K562 (cell line): ENCODE measurements at regions not wholly inside any gene's neighbourhood (a gene's known extent, or its start where the extent isn't known, plus 50 kb on each side); places are given as distances from the start of the nearest gene placed in this dataset.

Source experiments
- ATAC-seq: fragments of 200-7000 bp; cut with Tn5 transposase; 3 replicates; pipeline ENCODE4 v1.9.1; 2020; ENCODE audit warnings: moderate library complexity
- BruUV-seq: library from RNA; stranded (reverse); fragments of 400-500 nt; replicated peaks from 2 replicates; lab custom pipeline; 2021; lab: Mats Ljungman, UMichigan
- CTCF ChIA-PET: fragments of 300-600 bp; formaldehyde crosslinking; extraction: SDS; loops from one replicate; lab custom pipeline; 2021; ENCODE audit warnings: low intra/inter-chr PET ratio; lab: Yijun Ruan, JAX
- POLR2A ChIA-PET: fragments of 300-600, 350-650 bp; sonication (Branson Sonifier 250); formaldehyde crosslinking; extraction: SDS; loops from one replicate; lab custom pipeline; 2021; ENCODE audit warnings: antibody characterized with exemption, inconsistent platforms; lab: Yijun Ruan, JAX
- DNase-seq, 4 experiments: peaks; one replicate each; pipeline versions ENCODE4 v3.0.0 to v3.0.0-alpha.2; 2011 to 2018; ENCODE audit warnings: low spot score in 3 of 4, mixed read lengths in 3 of 4; ENCODE audit errors: extremely low read depth in 1 of 4
- FAIRE-seq: peaks from 2 replicates; lab custom pipeline; 2011; peaks lifted over from hg19 to GRCh38; lab: Jason Lieb, UNC
- H2AFZ ChIP-seq: 2 replicates; pipeline ENCODE4 v1.6.0; 2011; ENCODE audit warnings: low read depth, low read length, control low read depth, inconsistent platforms
- H3K27ac ChIP-seq: fragments of 200-600 bp; 3 replicates; pipeline ENCODE4 v1.8.0; 2011; ENCODE audit warnings: low read depth, mild to moderate bottlenecking, control low read depth, inconsistent platforms, low read length, moderate library complexity, mixed read lengths; ENCODE audit errors: extremely low read depth
- H3K27me3 ChIP-seq, 2 experiments: fragments of 300-600 bp in 1 of 2; 2 replicates in 1 of 2; 3 replicates in 1 of 2; pipeline versions ENCODE4 v1.6.0 to v1.8.0; 2011; ENCODE audit warnings: inconsistent platforms in 2 of 2, low read length in 2 of 2, mild to moderate bottlenecking in 1 of 2, mixed read lengths in 1 of 2, moderate library complexity in 1 of 2; ENCODE audit not compliant: control insufficient read depth in 2 of 2, insufficient read depth in 2 of 2
- H3K36me3 ChIP-seq: fragments of 300-600 bp; 3 replicates; pipeline ENCODE4 v1.8.0; 2011; ENCODE audit warnings: mild to moderate bottlenecking, low read length, inconsistent platforms; ENCODE audit not compliant: control insufficient read depth, insufficient read depth
- H3K4me1 ChIP-seq, 2 experiments: fragments of 200-600 bp in 1 of 2; replicated peaks in 1 of 2; 2 replicates in 1 of 2; 3 replicates in 1 of 2; pipeline versions ENCODE4 v1.5.1 to v1.8.0; 2011; ENCODE audit warnings: inconsistent platforms in 2 of 2, low read length in 2 of 2, mild to moderate bottlenecking in 1 of 2, mixed read lengths in 1 of 2, moderate library complexity in 1 of 2; ENCODE audit not compliant: control insufficient read depth in 2 of 2, insufficient read depth in 2 of 2
- H3K4me2 ChIP-seq: 2 replicates; pipeline ENCODE4 v1.6.1; 2011; ENCODE audit warnings: low read length, control low read depth, inconsistent platforms, mixed read lengths; ENCODE audit not compliant: insufficient read depth
- H3K4me3 ChIP-seq: fragments of 200-600 bp; sonication (generic), shearing (Covaris generic); 2 replicates; pipeline ENCODE4 v1.5.1; 2016; ENCODE audit warnings: control low read depth, inconsistent platforms
- H3K79me2 ChIP-seq: fragments of 200-600 bp; 3 replicates; pipeline ENCODE4 v1.8.0; 2011; ENCODE audit warnings: low read length, inconsistent platforms; ENCODE audit not compliant: control insufficient read depth, insufficient read depth
- H3K9ac ChIP-seq, 2 experiments: 2 replicates each; pipeline versions ENCODE4 v1.6.0 to v1.6.1; 2011; ENCODE audit warnings: low read depth in 2 of 2, low read length in 2 of 2, control low read depth in 1 of 2, inconsistent platforms in 1 of 2, mild to moderate bottlenecking in 1 of 2, mixed read lengths in 1 of 2; ENCODE audit not compliant: insufficient read depth in 1 of 2
- H3K9me1 ChIP-seq: one replicate; pipeline ENCODE4 v1.6.0; 2011; ENCODE audit warnings: inconsistent platforms, mild to moderate bottlenecking, low read length, moderate library complexity; ENCODE audit not compliant: control insufficient read depth, insufficient read depth
- H3K9me3 ChIP-seq: replicated peaks from 2 replicates; pipeline ENCODE4 v1.5.1; 2011; ENCODE audit warnings: low read depth, low read length, inconsistent platforms; ENCODE audit not compliant: control insufficient read depth, insufficient read depth
- H4K20me1 ChIP-seq: replicated peaks from 2 replicates; pipeline ENCODE4 v1.6.1; 2011; ENCODE audit warnings: low read length, inconsistent platforms, mixed read lengths; ENCODE audit not compliant: control insufficient read depth, insufficient read depth
- ATF1 ChIP-seq, 2 experiments: fragments of 450-650 bp in 1 of 2; IDR thresholded peaks; 2 replicates each; pipeline ENCODE4 v1.6.1; 2016; ENCODE audit warnings: missing compliant biosample characterization in 1 of 2, missing genetic modification characterization in 1 of 2
- ETV6 ChIP-seq, 3 experiments: fragments of 150-350 bp in 1 of 3; sonication (generic) in 1 of 3; formaldehyde crosslinking in 1 of 3; IDR thresholded peaks; 2 replicates each; pipeline versions ENCODE4 v1.6.1 to v1.8.0; 2014 to 2022; ENCODE audit warnings: borderline replicate concordance in 2 of 3, low read depth in 2 of 3, antibody characterized with exemption in 1 of 3, low read length in 1 of 3, mild to moderate bottlenecking in 1 of 3, missing genetic modification reagents in 1 of 3
- FOSL1 ChIP-seq: fragments of 200-800 bp; sonication (Bioruptor generic); conservative IDR thresholded peaks from 2 replicates; pipeline ENCODE4 v1.6.1; 2016; ENCODE audit warnings: missing genetic modification characterization, missing compliant biosample characterization
- HDGF ChIP-seq: fragments of 450-650 bp; IDR thresholded peaks from 2 replicates; pipeline ENCODE4 v1.6.1; 2016
- HOXB6 ChIP-seq: fragments of 250-450 bp; sonication (Bioruptor Pico); IDR thresholded peaks from 2 replicates; pipeline ENCODE4 v1.5.1; 2022; ENCODE audit warnings: mild to moderate bottlenecking, borderline replicate concordance
- NCOA4 ChIP-seq: fragments of 450-650 bp; IDR thresholded peaks from 2 replicates; pipeline ENCODE4 v1.6.1; 2018; ENCODE audit warnings: mild to moderate bottlenecking; ENCODE audit not compliant: partially characterized antibody
- NR1H2 ChIP-seq: sonication (generic); formaldehyde crosslinking; IDR thresholded peaks from 2 replicates; pipeline ENCODE4 v1.4.0; 2020; ENCODE audit warnings: mild to moderate bottlenecking, missing genetic modification reagents
- NR2C2 ChIP-seq, 2 experiments: fragments of 200-800 bp in 1 of 2; sonication (Bioruptor generic) in 1 of 2; sonication (generic) in 1 of 2; formaldehyde crosslinking in 1 of 2; IDR thresholded peaks; 2 replicates each; pipeline versions ENCODE4 v1.6.1 to v1.8.0; 2016 to 2022; ENCODE audit warnings: mild to moderate bottlenecking in 1 of 2, missing compliant biosample characterization in 1 of 2, missing genetic modification characterization in 1 of 2, missing genetic modification reagents in 1 of 2
- POLR2B ChIP-seq: fragments of 450-650 bp; IDR thresholded peaks from 2 replicates; pipeline ENCODE4 v1.6.1; 2018; ENCODE audit warnings: low read depth; ENCODE audit not compliant: partially characterized antibody
- RFX7 ChIP-seq: fragments of 250-450 bp; sonication (Bioruptor Pico); IDR thresholded peaks from 2 replicates; pipeline ENCODE4 v1.5.1; 2021; ENCODE audit warnings: mild to moderate bottlenecking
- SMARCA4 ChIP-seq: fragments of 450-650 bp; IDR thresholded peaks from 2 replicates; pipeline ENCODE4 v1.6.1; 2016
- ZNF253 ChIP-seq: fragments of 250-450 bp; sonication (Bioruptor Pico); conservative IDR thresholded peaks from 2 replicates; pipeline ENCODE4 v1.6.1; 2021; ENCODE audit warnings: mild to moderate bottlenecking
- WGBS: fragments of 100-300 bp; shearing (Covaris generic); methylation state at CpG from one replicate; pipeline ENCODE4 v1.1.6; 2016; ENCODE audit warnings: low coverage, mixed read lengths; ENCODE audit not compliant: insufficient coverage; ENCODE audit errors: missing lambda C conversion rate; 5-methylcytosine and 5-hydroxymethylcytosine counted together
- in situ Hi-C: fragments of 300-500 bp; cut with MboI; formaldehyde crosslinking; loops from 4 replicates; pipeline ENCODE4 v1.15.0; 2018; ENCODE audit warnings: inconsistent platforms, mixed read lengths
- intact Hi-C: fragments of 100-400 bp; cut with micrococcal nuclease; formaldehyde crosslinking; loops from 2 replicates; pipeline ENCODE4 v1.14.2; 2022
- TF ChIP-seq, protein P1 (sequence below), 2 experiments: fragments of 450-650 bp; IDR thresholded peaks; 2 replicates each; pipeline ENCODE4 v1.6.1; 2016; ENCODE audit warnings: mild to moderate bottlenecking in 2 of 2, borderline replicate concordance in 1 of 2, low read depth in 1 of 2, moderate library complexity in 1 of 2

DNA sequence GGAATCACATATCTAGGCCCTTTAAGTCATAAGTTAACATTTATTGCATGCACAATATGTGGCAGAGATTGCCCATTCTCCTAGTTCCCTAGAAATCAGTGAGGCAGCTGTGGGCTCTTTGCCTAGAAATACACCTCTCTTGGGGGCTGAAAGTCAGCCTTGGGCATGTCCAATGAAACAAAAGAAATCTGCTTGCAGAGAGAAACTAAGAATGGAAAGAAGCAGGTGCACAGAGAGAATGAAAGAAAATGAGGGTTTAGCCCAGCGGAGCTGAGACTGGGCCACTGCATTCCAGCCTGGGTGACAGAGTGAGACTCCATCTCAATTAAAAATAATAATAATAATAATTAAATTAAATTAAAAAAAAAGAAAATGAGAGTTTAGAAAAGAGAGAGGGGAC lies 57.3 kb upstream of the DAB2 start:
- Histone ChIP-seq H3K4me1 (no peaks in the 10 kb centered on the region), H3K9me3 (no peaks in the 10 kb centered on the region), H3K79me2 (no peaks in the 10 kb centered on the region), H3K9me1 (no peaks in the 10 kb centered on the region), H3K36me3 (no peaks in the 10 kb centered on the region), H2AFZ (no peak overlapping the region), H4K20me1 (no peaks in the 10 kb centered on the region), H3K27me3 (no peaks in the 10 kb centered on the region), H3K27ac (no peak overlapping the region), H3K9ac (no peak overlapping the region), H3K4me2 (no peak overlapping the region), H3K4me3 (no peak overlapping the region)
- in situ Hi-C loops (no loop called here), intact Hi-C loops (no loop called here)
- ATAC-seq (no peak), DNase-seq (no peak), FAIRE-seq (no peak)
- 0% methylated on average over 1 of the region's 1 CpG for WGBS
- POLR2A ChIA-PET = interaction anchor here (1.0 kb wide), 1 partner anchor 10 kb away, joined by 3 read pairs; no protein-coding TSS in a partner anchor
- BruUV-seq = no TSS peak
- CTCF ChIA-PET = no interaction called here
- TF ChIP-seq NCOA4 (no peak), ZNF253 (no peak), ATF1 (CRISPR knock-in tag; IDR thresholded peaks at IDR 0.05) (no peak), ATF1 (tag; IDR thresholded peaks at IDR 0.05) (no peak), HOXB6 (no peak), ETV6 (IDR thresholded peaks at IDR 0.05; ENCODE audit: borderline replicate concordance in 1 of 2, low read depth in 2 of 2, low read length in 1 of 2) (no peak), ETV6 (CRISPR knock-in tag; IDR thresholded peaks at IDR 0.05; ENCODE audit: borderline replicate concordance) (no peak), POLR2B (no peak), FOSL1 (no peak), NR1H2 (no peak), SMARCA4 (no peak), HDGF (no peak), NR2C2 (CRISPR knock-in tag; IDR thresholded peaks at IDR 0.05) (no peak), NR2C2 (tag; IDR thresholded peaks at IDR 0.05) (no peak), RFX7 (no peak)
- TF ChIP-seq, protein P1, sequence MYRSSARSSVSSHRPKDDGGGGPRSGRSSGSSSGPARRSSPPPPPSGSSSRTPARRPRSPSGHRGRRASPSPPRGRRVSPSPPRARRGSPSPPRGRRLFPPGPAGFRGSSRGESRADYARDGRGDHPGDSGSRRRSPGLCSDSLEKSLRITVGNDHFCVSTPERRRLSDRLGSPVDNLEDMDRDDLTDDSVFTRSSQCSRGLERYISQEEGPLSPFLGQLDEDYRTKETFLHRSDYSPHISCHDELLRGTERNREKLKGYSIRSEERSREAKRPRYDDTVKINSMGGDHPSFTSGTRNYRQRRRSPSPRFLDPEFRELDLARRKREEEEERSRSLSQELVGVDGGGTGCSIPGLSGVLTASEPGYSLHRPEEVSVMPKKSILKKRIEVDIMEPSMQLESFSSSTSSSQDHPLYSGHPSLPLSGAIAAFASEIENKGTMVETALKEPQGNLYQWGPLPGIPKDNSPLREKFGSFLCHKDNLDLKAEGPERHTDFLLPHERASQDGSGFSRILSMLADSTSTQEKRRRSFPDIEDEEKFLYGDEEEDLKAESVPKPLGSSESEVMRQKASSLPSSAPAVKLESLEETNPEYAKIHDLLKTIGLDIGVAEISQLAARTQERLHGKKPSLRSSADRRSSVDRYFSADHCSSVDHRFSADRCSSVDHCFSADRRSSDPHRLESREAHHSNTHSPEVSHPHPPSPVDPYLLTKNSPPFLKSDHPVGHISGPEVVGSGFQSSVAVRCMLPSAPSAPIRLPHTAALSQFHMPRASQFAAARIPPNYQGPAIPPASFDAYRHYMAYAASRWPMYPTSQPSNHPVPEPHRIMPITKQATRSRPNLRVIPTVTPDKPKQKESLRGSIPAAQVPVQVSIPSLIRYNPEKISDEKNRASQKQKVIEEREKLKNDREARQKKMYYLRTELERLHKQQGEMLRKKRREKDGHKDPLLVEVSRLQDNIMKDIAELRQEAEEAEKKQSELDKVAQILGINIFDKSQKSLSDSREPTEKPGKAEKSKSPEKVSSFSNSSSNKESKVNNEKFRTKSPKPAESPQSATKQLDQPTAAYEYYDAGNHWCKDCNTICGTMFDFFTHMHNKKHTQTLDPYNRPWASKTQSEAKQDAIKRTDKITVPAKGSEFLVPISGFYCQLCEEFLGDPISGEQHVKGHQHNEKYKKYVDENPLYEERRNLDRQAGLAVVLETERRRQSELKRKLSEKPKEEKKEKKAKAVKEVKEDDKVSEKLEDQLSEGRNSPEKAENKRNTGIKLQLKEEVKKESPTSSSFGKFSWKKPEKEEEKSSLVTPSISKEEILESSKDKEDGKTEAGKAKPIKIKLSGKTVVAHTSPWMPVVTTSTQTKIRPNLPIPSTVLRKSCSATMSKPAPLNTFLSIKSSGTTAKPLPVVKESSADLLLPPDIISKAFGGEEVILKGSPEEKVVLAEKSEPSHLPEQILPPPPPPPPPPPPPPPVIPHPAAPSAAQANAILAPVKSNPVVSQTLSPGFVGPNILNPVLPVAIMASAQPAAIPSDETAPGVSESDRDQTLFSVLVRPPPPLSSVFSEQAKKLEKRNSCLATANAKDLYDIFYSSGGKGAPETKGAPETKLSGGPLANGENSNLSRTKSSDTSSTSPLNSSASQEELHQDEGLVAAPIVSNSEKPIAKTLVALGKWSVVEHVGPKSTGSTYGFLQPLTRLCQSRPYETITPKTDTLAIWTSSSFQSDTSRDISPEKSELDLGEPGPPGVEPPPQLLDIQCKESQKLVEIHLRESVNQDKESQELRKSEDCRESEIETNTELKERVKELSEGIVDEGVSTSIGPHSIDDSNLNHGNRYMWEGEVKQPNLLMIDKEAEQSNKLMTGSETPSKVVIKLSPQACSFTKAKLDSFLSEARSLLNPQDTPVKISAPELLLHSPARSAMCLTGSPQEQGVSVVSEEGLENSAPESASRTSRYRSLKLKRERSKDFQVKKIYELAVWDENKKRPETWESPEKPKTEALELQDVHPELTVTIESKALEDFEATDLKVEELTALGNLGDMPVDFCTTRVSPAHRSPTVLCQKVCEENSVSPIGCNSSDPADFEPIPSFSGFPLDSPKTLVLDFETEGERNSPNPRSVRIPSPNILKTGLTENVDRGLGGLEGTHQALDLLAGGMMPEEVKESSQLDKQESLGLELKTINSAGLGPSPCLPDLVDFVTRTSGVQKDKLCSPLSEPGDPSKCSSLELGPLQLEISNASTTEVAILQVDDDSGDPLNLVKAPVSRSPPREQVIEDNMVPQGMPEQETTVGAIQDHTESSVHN (IDR thresholded peaks at IDR 0.05; ENCODE audit: borderline replicate concordance in 1 of 2, low read depth in 1 of 2) = no peak
